Spleen (tissue), 7 donors: ENCODE measurements at regions not wholly inside any gene's neighbourhood (a gene's known extent, or its start where the extent isn't known, plus 50 kb on each side); places are given as distances from the start of the nearest gene placed in this dataset.

ENCODE experiments used
- POLR2AphosphoS5 ChIP-seq, 3 donors: sonication (generic); formaldehyde crosslinking; IDR thresholded peaks; one replicate each; pipeline ENCODE4 v1.5.1; 2017; ENCODE audit warnings: antibody characterized with exemption in 3 of 3
- TF ChIP-seq, protein P1 (sequence below), 11 experiments: fragments of 200-600 bp in 7 of 11; fragments of 450-650 bp in 4 of 11; sonication (generic) in 4 of 11; IDR thresholded peaks in 8 of 11; conservative IDR thresholded peaks in 3 of 11; 1 replicate in 7 of 11; 2 replicates in 4 of 11; pipeline versions ENCODE4 v1.4.0 to v1.8.0; 2016 to 2021; ENCODE audit warnings: antibody characterized with exemption in 11 of 11, inconsistent platforms in 4 of 11, mild to moderate bottlenecking in 1 of 11
- donor health status: DM: no; HTN: no; CAD: no; lungs with moderate emphysema.
- donor health status: DM: no; HTN: no; CAD: no.
- donor health status: DM: no; HTN: no; CAD: no.

DNA sequence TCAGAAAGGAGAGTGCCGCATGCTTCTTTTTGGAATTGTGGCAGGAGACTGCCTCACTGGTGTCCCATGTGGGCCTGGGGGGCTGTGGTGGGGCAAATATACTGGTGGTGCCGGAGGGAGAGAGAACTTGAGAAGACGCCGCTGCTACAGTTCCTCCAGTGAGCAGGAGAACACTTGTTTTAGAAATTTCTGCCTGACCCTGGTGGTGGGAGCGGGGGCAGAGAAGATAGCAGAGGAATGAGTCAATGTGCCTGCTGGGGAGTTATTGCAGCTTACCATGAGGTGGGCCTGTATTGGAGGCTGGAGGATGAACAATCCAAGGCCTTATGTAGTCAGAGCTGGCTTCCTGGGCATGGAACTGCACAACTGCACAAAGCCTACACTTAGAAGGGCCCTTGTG lies 211.8 kb downstream of the SNAPC1 start:
- TF ChIP-seq, protein P1, sequence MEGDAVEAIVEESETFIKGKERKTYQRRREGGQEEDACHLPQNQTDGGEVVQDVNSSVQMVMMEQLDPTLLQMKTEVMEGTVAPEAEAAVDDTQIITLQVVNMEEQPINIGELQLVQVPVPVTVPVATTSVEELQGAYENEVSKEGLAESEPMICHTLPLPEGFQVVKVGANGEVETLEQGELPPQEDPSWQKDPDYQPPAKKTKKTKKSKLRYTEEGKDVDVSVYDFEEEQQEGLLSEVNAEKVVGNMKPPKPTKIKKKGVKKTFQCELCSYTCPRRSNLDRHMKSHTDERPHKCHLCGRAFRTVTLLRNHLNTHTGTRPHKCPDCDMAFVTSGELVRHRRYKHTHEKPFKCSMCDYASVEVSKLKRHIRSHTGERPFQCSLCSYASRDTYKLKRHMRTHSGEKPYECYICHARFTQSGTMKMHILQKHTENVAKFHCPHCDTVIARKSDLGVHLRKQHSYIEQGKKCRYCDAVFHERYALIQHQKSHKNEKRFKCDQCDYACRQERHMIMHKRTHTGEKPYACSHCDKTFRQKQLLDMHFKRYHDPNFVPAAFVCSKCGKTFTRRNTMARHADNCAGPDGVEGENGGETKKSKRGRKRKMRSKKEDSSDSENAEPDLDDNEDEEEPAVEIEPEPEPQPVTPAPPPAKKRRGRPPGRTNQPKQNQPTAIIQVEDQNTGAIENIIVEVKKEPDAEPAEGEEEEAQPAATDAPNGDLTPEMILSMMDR (IDR thresholded peaks at IDR 0.05 in 8 of 11, conservative IDR thresholded peaks at IDR 0.05 in 3 of 11), result no peak
- TF ChIP-seq POLR2AphosphoS5 (IDR thresholded peaks at IDR 0.05), result no peak
